Omental fat pad (tissue), 3 donors: ENCODE measurements at regions not wholly inside any gene's neighbourhood (a gene's known extent, or its start where the extent isn't known, plus 50 kb on each side); places are given as distances from the start of the nearest gene placed in this dataset.
"Not testable (repeated sequence)": the region's sequence is repeated elsewhere in the genome, so short reads cannot be mapped to it uniquely, and the experiment has no call there.

Source experiments
- ATAC-seq: fragments of 150-250 bp; one replicate; pipeline ENCODE4 v1.9.1; 2016; ENCODE audit warnings: mild to moderate bottlenecking, moderate library complexity; ENCODE audit not compliant: low FRiP score
- DNase-seq: peaks from one replicate; pipeline ENCODE4 v3.0.0-alpha.2; 2019; ENCODE audit warnings: low spot score
- CTCF ChIP-seq, 3 donors: fragments of 450-650 bp; IDR thresholded peaks; one replicate each; pipeline ENCODE4 v1.5.1; 2016 to 2017; ENCODE audit warnings: antibody characterized with exemption in 3 of 3, mild to moderate bottlenecking in 3 of 3, moderate library complexity in 2 of 3

DNA sequence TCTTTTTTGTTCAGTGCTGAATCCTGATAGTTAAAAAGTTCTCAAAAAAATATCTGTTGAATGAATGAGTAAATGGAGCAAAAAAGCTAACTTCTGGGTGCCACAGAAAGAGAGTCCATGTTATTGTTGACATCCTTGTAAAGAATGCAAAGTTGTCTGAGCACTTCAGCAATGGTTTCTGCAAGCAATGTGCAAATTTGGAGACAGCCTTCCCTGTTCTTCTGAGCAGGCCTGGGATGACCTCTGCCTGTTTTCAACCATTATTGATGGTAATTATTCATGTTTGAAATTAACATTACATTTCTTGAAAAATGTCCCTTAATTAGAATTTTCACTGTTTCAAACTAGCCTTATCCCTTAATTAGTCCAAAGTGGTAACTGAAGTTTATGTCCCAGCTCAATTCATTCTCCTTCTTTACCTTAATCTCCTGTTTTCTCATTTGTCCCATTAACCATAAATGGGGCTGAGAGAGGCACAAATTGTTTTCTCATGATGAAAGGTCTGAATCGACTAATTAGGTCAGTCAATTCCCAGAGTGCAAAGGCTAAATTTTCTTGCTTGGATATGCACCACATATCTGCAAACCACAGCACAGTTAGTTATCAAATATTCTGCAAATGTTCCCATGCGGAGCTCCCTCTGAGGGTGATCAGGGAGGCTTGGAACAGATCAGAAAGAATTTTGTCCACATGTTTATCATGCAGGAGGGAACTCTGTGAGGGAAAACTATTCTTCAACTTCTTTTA is 139.4 kb upstream of the KRR1 start:
- ATAC-seq: no peak
- TF ChIP-seq CTCF (IDR thresholded peaks at IDR 0.05): no peak
- DNase-seq: no peak

- no peak for ATAC-seq
These were observed 138.7 kb upstream of the KRR1 start for GRCh38 chr12:75650100-75650499.

DNA sequence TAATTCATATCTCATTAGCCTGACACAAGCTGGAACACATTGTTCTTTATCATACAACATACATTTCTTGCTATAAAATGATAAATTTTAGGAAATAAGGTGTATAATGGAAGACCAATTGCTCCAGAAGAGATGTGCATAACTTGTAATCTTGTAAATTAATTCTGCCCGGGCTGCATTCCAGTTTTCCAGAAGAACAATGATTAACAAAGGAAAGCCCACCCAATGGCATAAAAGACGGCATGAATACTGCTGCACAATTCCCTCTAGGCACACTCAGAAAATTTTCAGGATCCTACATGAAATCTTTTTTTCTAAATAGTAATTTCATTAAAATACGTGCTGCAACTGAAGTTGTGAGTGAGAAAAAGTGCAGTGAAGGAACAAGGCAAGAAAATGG is 137.4 kb upstream of the KRR1 start:
- no peak for ATAC-seq
- TF ChIP-seq CTCF (IDR thresholded peaks at IDR 0.05): no peak
- DNase-seq: no peak

More at GRCh38 chr12:75650100-75650499, 138.7 kb upstream of the KRR1 start:
- TF ChIP-seq CTCF (IDR thresholded peaks at IDR 0.05): no peak
- no peak for DNase-seq

- DNase-seq (no peak), ATAC-seq (no peak)
- TF ChIP-seq CTCF (IDR thresholded peaks at IDR 0.05): no peak
These were observed 135.2 kb upstream of the KRR1 start for GRCh38 chr12:75646329-75647210.

DNA sequence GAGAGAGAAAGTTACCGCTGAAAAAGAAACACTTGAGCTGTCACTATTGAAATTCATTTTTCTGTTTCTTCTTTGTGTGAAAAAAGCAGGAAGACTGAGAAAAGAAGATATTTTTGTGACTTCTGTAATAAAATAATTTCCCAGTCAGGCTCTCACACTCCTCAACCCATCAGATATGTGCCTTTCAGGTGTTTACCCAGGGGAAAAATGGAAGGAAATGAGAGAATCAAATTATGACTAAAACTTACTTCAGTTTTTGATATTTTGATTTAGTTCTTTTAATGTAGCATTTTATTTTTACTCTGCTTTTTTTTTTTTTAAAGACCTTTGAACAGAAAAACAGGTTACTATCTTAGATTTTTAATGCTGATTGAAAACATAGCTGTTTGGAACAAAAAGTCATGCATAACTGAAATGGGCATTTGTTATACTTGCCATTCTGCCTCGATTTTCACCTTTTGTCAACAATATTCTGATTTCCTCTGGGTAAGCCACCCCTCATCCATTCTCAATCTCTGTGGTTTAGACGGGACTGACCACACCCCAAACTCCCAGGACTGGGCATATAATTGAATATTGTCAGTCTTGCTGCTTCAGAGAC is 133.2 kb upstream of the KRR1 start:
- DNase-seq (no peak), ATAC-seq (no peak)
- TF ChIP-seq CTCF (IDR thresholded peaks at IDR 0.05): no peak

DNA sequence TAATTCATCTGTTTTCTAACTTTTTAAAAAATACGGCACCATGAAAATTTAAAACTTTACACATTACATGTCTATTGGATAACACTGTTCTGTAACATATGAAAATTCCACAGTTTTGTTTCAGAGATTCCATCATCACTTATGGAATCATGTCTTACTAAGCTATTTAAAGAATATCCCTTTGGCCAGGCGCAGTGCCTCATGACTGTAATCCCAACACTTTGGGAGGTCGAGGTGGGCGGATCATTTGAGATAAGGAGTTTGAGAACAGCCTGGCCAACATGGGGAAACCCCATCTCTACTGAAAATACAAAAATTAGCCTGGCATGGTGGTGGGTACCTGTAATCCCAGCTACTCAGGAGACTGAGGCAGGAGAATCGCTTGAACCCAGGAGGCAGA is 131.7 kb upstream of the KRR1 start:
- ATAC-seq, DNase-seq: not testable (repeated sequence)

- ATAC-seq: no peak
- no peak for DNase-seq
- no peak for TF ChIP-seq CTCF (IDR thresholded peaks at IDR 0.05)
These were observed 130.8 kb upstream of the KRR1 start for GRCh38 chr12:75642226-75642625.
